K562 (cell line): ENCODE measurements at regions not wholly inside any gene's neighbourhood (a gene's known extent, or its start where the extent isn't known, plus 50 kb on each side); places are given as distances from the start of the nearest gene placed in this dataset.

Source experiments
- ATAC-seq: fragments of 200-7000 bp; cut with Tn5 transposase; 3 replicates; pipeline ENCODE4 v1.9.1; 2020; ENCODE audit warnings: moderate library complexity
- BruUV-seq: library from RNA; stranded (reverse); fragments of 400-500 nt; replicated peaks from 2 replicates; lab custom pipeline; 2021; lab: Mats Ljungman, UMichigan
- CTCF ChIA-PET: fragments of 300-600 bp; formaldehyde crosslinking; extraction: SDS; loops from one replicate; lab custom pipeline; 2021; ENCODE audit warnings: low intra/inter-chr PET ratio; lab: Yijun Ruan, JAX
- POLR2A ChIA-PET: fragments of 300-600, 350-650 bp; sonication (Branson Sonifier 250); formaldehyde crosslinking; extraction: SDS; loops from one replicate; lab custom pipeline; 2021; ENCODE audit warnings: antibody characterized with exemption, inconsistent platforms; lab: Yijun Ruan, JAX
- DNase-seq, 4 experiments: peaks; one replicate each; pipeline versions ENCODE4 v3.0.0 to v3.0.0-alpha.2; 2011 to 2018; ENCODE audit warnings: low spot score in 3 of 4, mixed read lengths in 3 of 4; ENCODE audit errors: extremely low read depth in 1 of 4
- FAIRE-seq: peaks from 2 replicates; lab custom pipeline; 2011; peaks lifted over from hg19 to GRCh38; lab: Jason Lieb, UNC
- H2AFZ ChIP-seq: 2 replicates; pipeline ENCODE4 v1.6.0; 2011; ENCODE audit warnings: low read depth, low read length, control low read depth, inconsistent platforms
- H3K27ac ChIP-seq: fragments of 200-600 bp; 3 replicates; pipeline ENCODE4 v1.8.0; 2011; ENCODE audit warnings: low read depth, mild to moderate bottlenecking, control low read depth, inconsistent platforms, low read length, moderate library complexity, mixed read lengths; ENCODE audit errors: extremely low read depth
- H3K27me3 ChIP-seq, 2 experiments: fragments of 300-600 bp in 1 of 2; 2 replicates in 1 of 2; 3 replicates in 1 of 2; pipeline versions ENCODE4 v1.6.0 to v1.8.0; 2011; ENCODE audit warnings: inconsistent platforms in 2 of 2, low read length in 2 of 2, mild to moderate bottlenecking in 1 of 2, mixed read lengths in 1 of 2, moderate library complexity in 1 of 2; ENCODE audit not compliant: control insufficient read depth in 2 of 2, insufficient read depth in 2 of 2
- H3K36me3 ChIP-seq: fragments of 300-600 bp; 3 replicates; pipeline ENCODE4 v1.8.0; 2011; ENCODE audit warnings: mild to moderate bottlenecking, low read length, inconsistent platforms; ENCODE audit not compliant: control insufficient read depth, insufficient read depth
- H3K4me1 ChIP-seq, 2 experiments: fragments of 200-600 bp in 1 of 2; replicated peaks in 1 of 2; 2 replicates in 1 of 2; 3 replicates in 1 of 2; pipeline versions ENCODE4 v1.5.1 to v1.8.0; 2011; ENCODE audit warnings: inconsistent platforms in 2 of 2, low read length in 2 of 2, mild to moderate bottlenecking in 1 of 2, mixed read lengths in 1 of 2, moderate library complexity in 1 of 2; ENCODE audit not compliant: control insufficient read depth in 2 of 2, insufficient read depth in 2 of 2
- H3K4me2 ChIP-seq: 2 replicates; pipeline ENCODE4 v1.6.1; 2011; ENCODE audit warnings: low read length, control low read depth, inconsistent platforms, mixed read lengths; ENCODE audit not compliant: insufficient read depth
- H3K4me3 ChIP-seq: fragments of 200-600 bp; sonication (generic), shearing (Covaris generic); 2 replicates; pipeline ENCODE4 v1.5.1; 2016; ENCODE audit warnings: control low read depth, inconsistent platforms
- H3K79me2 ChIP-seq: fragments of 200-600 bp; 3 replicates; pipeline ENCODE4 v1.8.0; 2011; ENCODE audit warnings: low read length, inconsistent platforms; ENCODE audit not compliant: control insufficient read depth, insufficient read depth
- H3K9ac ChIP-seq, 2 experiments: 2 replicates each; pipeline versions ENCODE4 v1.6.0 to v1.6.1; 2011; ENCODE audit warnings: low read depth in 2 of 2, low read length in 2 of 2, control low read depth in 1 of 2, inconsistent platforms in 1 of 2, mild to moderate bottlenecking in 1 of 2, mixed read lengths in 1 of 2; ENCODE audit not compliant: insufficient read depth in 1 of 2
- H3K9me1 ChIP-seq: one replicate; pipeline ENCODE4 v1.6.0; 2011; ENCODE audit warnings: inconsistent platforms, mild to moderate bottlenecking, low read length, moderate library complexity; ENCODE audit not compliant: control insufficient read depth, insufficient read depth
- H3K9me3 ChIP-seq: replicated peaks from 2 replicates; pipeline ENCODE4 v1.5.1; 2011; ENCODE audit warnings: low read depth, low read length, inconsistent platforms; ENCODE audit not compliant: control insufficient read depth, insufficient read depth
- H4K20me1 ChIP-seq: replicated peaks from 2 replicates; pipeline ENCODE4 v1.6.1; 2011; ENCODE audit warnings: low read length, inconsistent platforms, mixed read lengths; ENCODE audit not compliant: control insufficient read depth, insufficient read depth
- PTTG1 ChIP-seq: fragments of 450-650 bp; IDR thresholded peaks from 2 replicates; pipeline ENCODE4 v1.6.1; 2016; ENCODE audit warnings: low read depth, mild to moderate bottlenecking, missing genetic modification characterization, missing compliant biosample characterization
- RAD21 ChIP-seq, 2 experiments: fragments of 250-450 bp in 1 of 2; fragments of 450-650 bp in 1 of 2; sonication (Bioruptor Pico) in 1 of 2; formaldehyde crosslinking in 1 of 2; IDR thresholded peaks in 1 of 2; conservative IDR thresholded peaks in 1 of 2; 2 replicates each; pipeline versions ENCODE4 v1.4.0 to v1.8.0; 2020 to 2022; ENCODE audit warnings: mild to moderate bottlenecking in 2 of 2, moderate library complexity in 1 of 2
- SNRNP70 ChIP-seq: fragments of 200-400 bp; formaldehyde crosslinking; optimal IDR thresholded peaks from 2 replicates; pipeline ENCODE3; 2017; ENCODE audit warnings: low read depth, low read length
- U2AF2 ChIP-seq: fragments of 200-400 bp; formaldehyde crosslinking; optimal IDR thresholded peaks from 2 replicates; pipeline ENCODE3; 2017; ENCODE audit warnings: low read depth, mild to moderate bottlenecking, low read length
- ZNF778 ChIP-seq: fragments of 450-650 bp; formaldehyde crosslinking; IDR thresholded peaks from 2 replicates; pipeline ENCODE4 v1.4.0; 2020; ENCODE audit warnings: mild to moderate bottlenecking, moderate library complexity
- WGBS: fragments of 100-300 bp; shearing (Covaris generic); methylation state at CpG from one replicate; pipeline ENCODE4 v1.1.6; 2016; ENCODE audit warnings: low coverage, mixed read lengths; ENCODE audit not compliant: insufficient coverage; ENCODE audit errors: missing lambda C conversion rate; 5-methylcytosine and 5-hydroxymethylcytosine counted together
- in situ Hi-C: fragments of 300-500 bp; cut with MboI; formaldehyde crosslinking; loops from 4 replicates; pipeline ENCODE4 v1.15.0; 2018; ENCODE audit warnings: inconsistent platforms, mixed read lengths
- intact Hi-C: fragments of 100-400 bp; cut with micrococcal nuclease; formaldehyde crosslinking; loops from 2 replicates; pipeline ENCODE4 v1.14.2; 2022
- TF ChIP-seq, protein P1 (sequence below), 3 experiments: IDR thresholded peaks in 2 of 3; conservative IDR thresholded peaks in 1 of 3; 2 replicates each; pipeline ENCODE4 v1.5.1; 2011 to 2012; ENCODE audit warnings: low read length in 3 of 3, mild to moderate bottlenecking in 3 of 3, control low read depth in 2 of 3, improper control_type of control experiment in 1 of 3, inconsistent platforms in 1 of 3, low read depth in 1 of 3, mixed read lengths in 1 of 3, moderate library complexity in 1 of 3; ENCODE audit not compliant: insufficient read depth in 2 of 3

DNA sequence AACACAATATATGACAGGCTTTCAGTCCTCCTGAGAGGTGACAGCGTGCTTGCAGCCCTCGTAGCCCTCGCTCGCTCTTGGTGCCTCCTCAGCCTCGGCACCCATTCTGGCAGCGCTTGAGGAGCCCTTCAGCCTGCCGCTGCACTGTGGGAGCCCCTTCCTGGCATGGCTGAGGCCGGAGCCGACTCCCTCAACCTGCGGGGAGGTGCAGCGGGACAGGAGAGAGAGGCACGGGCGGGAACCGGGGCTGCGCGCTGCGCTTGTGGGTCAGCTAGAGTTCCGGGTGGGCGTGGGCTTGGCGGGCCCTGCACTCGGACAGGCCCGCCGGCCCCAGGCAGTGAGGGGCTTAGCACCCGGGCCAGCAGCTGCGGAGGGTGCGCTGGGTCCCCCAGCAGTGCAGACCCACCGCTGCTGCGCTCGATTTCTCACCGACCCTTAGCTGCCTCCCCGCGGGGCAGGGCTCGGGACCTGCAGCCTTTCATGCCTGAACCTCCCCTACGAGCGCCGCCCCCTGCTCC is 60.4 kb upstream of the HRH1 start:
- TF ChIP-seq PTTG1 (tag) = no peak
- no peak for TF ChIP-seq ZNF778
- FAIRE-seq = no peak
- no peak overlapping the region for H2AFZ ChIP-seq
- no TSS peak for BruUV-seq
- POLR2A ChIA-PET = no interaction called here
- intact Hi-C loops = no loop called here
- H3K4me2 ChIP-seq = no peak overlapping the region
- H3K27me3 ChIP-seq = peaks cover 9 to 48% of the 10 kb centered on the region in 2 experiments; a peak in 4 of 5 replicates
- no peaks in the 10 kb centered on the region for H3K9me3 ChIP-seq
- no peak overlapping the region for H3K4me3 ChIP-seq
- in situ Hi-C loops = no loop called here
- no peaks in the 10 kb centered on the region for H3K79me2 ChIP-seq
- H3K4me1 ChIP-seq = peaks cover 11 to 14% of the 10 kb centered on the region in 2 experiments; a peak in 3 of 5 replicates
- CTCF ChIA-PET = no interaction called here
- H3K36me3 ChIP-seq = no peaks in the 10 kb centered on the region
- no peak overlapping the region for H3K9ac ChIP-seq
- H3K27ac ChIP-seq = no peak overlapping the region
- no peak for ATAC-seq
- 10% methylated on average over 34 of the region's 36 CpGs for WGBS
- H3K9me1 ChIP-seq = no peaks in the 10 kb centered on the region
- DNase-seq = no peak
- H4K20me1 ChIP-seq = no peaks in the 10 kb centered on the region

DNA sequence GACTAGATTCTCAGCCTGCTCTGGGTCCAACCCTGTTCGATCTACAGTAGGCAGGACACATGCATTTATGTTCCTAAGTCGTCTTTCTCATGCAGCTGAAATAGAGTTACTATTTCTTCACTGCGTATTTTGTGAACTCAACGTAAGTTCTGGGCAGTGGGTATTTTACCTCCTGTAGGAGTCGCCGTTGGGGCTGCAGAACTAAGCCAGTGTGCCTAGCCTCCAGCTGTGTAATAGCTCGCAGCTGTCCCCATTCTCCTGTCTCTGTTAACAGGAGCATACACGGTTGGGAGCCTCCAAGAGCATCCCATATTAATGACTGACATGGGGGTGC is 58.4 kb upstream of the HRH1 start:
- ATAC-seq (peak; percentile 32; the same call in 1 of the 3 replicates), DNase-seq (peak in 2 of 4 experiments; percentile 4 to 9), FAIRE-seq (peak; percentile 57)
- peaks cover 11 to 14% of the 10 kb centered on the region in 2 experiments; a peak in 3 of 5 replicates for H3K4me1 ChIP-seq
- H3K9me1 ChIP-seq = no peaks in the 10 kb centered on the region
- POLR2A ChIA-PET = interaction anchor here (0.6 kb wide), 1 partner anchor 556 kb away, joined by 3 read pairs; no protein-coding TSS in a partner anchor
- H3K9me3 ChIP-seq = no peaks in the 10 kb centered on the region
- H3K36me3 ChIP-seq = no peaks in the 10 kb centered on the region
- in situ Hi-C loops (no loop called here), intact Hi-C loops (no loop called here)
- CTCF ChIA-PET = no interaction called here
- no peak overlapping the region for H3K9ac ChIP-seq
- H3K27me3 ChIP-seq = peaks cover 9 to 48% of the 10 kb centered on the region in 2 experiments; a peak in 4 of 5 replicates
- H3K27ac ChIP-seq = no peak overlapping the region
- H3K4me3 ChIP-seq = no peak overlapping the region
- no peaks in the 10 kb centered on the region for H3K79me2 ChIP-seq
- H2AFZ ChIP-seq = no peak overlapping the region
- peak in 1 of 2 experiments; percentile 14; a peak in 1 of 4 replicates for TF ChIP-seq RAD21 (CRISPR knock-in tag; conservative IDR thresholded peaks at IDR 0.05 in 1 of 2, IDR thresholded peaks at IDR 0.05 in 1 of 2)
- no peak for TF ChIP-seq U2AF2
- TF ChIP-seq, protein P1, sequence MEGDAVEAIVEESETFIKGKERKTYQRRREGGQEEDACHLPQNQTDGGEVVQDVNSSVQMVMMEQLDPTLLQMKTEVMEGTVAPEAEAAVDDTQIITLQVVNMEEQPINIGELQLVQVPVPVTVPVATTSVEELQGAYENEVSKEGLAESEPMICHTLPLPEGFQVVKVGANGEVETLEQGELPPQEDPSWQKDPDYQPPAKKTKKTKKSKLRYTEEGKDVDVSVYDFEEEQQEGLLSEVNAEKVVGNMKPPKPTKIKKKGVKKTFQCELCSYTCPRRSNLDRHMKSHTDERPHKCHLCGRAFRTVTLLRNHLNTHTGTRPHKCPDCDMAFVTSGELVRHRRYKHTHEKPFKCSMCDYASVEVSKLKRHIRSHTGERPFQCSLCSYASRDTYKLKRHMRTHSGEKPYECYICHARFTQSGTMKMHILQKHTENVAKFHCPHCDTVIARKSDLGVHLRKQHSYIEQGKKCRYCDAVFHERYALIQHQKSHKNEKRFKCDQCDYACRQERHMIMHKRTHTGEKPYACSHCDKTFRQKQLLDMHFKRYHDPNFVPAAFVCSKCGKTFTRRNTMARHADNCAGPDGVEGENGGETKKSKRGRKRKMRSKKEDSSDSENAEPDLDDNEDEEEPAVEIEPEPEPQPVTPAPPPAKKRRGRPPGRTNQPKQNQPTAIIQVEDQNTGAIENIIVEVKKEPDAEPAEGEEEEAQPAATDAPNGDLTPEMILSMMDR (IDR thresholded peaks at IDR 0.05 in 2 of 3, conservative IDR thresholded peaks at IDR 0.05 in 1 of 3; ENCODE audit: insufficient read depth in 2 of 3, low read depth in 1 of 3, low read length in 3 of 3) = peak in 2 of 3 experiments; percentile 24 to 25; a peak in 2 of 6 replicates
- no peak for TF ChIP-seq SNRNP70
- H4K20me1 ChIP-seq = no peaks in the 10 kb centered on the region
- no peak overlapping the region for H3K4me2 ChIP-seq
- no TSS peak for BruUV-seq
- 1% methylated on average over 8 of the region's 8 CpGs for WGBS
